AG04449 (cell line): ENCODE measurements at regions not wholly inside any gene's neighbourhood (a gene's known extent, or its start where the extent isn't known, plus 50 kb on each side); places are given as distances from the start of the nearest gene placed in this dataset.
A peak's percentile ranks its signal among the peaks of the same experiment; 100 is the strongest.

Source experiments
- CTCF ChIA-PET: fragments of 350-600 bp; formaldehyde crosslinking; extraction: SDS; loops from one replicate; lab custom pipeline; 2021; ENCODE audit warnings: antibody characterized with exemption; lab: Yijun Ruan, JAX
- POLR2A ChIA-PET: fragments of 400-600, 350-600 bp; formaldehyde crosslinking; extraction: SDS; loops from one replicate; lab custom pipeline; 2020; ENCODE audit warnings: antibody characterized with exemption, inconsistent platforms; lab: Yijun Ruan, JAX
- DNase-seq: peaks from one replicate; pipeline ENCODE4 v3.0.0-alpha.2; 2010; ENCODE audit warnings: low read depth, low spot score
- H3K4me3 ChIP-seq: 2 replicates; pipeline ENCODE4 v1.5.1; 2011; ENCODE audit warnings: low read depth, mild to moderate bottlenecking, control low read depth, low read length
- TF ChIP-seq, protein P1 (sequence below): IDR thresholded peaks from one replicate; pipeline ENCODE4 v1.5.1; 2011; ENCODE audit warnings: mild to moderate bottlenecking, moderate library complexity, low read length, control low read depth, inconsistent platforms; ENCODE audit not compliant: insufficient read depth; ENCODE audit errors: missing control alignments

DNA sequence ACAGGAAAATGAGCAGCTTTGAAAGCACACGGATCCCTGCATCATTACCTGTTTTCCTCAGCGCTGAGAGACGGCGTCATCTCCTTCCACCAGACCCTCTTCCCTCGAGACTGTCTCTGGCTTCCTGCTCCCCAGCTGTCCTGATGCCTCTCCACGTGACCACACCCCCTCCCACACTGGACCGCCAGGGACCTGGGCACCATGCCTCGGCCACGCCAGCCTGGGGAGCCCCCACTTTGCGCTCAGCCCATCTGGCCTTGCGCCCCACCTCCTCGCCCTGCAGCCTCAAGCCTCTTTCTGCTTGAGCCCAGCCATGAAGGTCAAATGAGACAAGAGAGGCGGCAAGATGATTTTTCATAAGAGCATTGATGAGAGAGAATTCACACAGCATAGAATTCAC is 66.0 kb upstream of the ACKR3 start:
- DNase-seq: no peak
- CTCF ChIA-PET: interaction anchor here (1.0 kb wide), 1 partner anchor 9 kb away, joined by 3 read pairs; no protein-coding TSS in a partner anchor
- POLR2A ChIA-PET: no interaction called here

DNA sequence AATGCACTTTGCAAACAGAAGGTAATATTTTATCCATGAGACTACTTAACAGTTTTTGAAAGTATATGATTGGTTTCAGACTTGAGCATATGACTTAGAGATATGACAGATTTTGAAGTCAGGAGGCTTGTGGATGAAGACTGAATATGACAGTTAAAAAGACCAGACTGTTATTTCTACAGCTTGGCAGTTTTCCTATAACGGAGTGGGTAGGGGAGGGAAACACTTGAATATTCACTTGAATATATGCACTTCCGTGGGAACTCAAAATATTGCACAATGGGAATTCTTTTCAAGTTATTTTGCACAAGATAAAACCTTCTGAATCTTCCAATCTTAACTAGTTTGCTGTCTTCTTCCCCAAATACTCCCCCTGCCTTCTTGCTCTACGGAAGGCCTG is 64.6 kb upstream of the ACKR3 start:
- no peak overlapping the region for H3K4me3 ChIP-seq
- DNase-seq: no peak
- ChIA-PET POLR2A (no interaction called here), CTCF (no interaction called here)
- TF ChIP-seq, protein P1, sequence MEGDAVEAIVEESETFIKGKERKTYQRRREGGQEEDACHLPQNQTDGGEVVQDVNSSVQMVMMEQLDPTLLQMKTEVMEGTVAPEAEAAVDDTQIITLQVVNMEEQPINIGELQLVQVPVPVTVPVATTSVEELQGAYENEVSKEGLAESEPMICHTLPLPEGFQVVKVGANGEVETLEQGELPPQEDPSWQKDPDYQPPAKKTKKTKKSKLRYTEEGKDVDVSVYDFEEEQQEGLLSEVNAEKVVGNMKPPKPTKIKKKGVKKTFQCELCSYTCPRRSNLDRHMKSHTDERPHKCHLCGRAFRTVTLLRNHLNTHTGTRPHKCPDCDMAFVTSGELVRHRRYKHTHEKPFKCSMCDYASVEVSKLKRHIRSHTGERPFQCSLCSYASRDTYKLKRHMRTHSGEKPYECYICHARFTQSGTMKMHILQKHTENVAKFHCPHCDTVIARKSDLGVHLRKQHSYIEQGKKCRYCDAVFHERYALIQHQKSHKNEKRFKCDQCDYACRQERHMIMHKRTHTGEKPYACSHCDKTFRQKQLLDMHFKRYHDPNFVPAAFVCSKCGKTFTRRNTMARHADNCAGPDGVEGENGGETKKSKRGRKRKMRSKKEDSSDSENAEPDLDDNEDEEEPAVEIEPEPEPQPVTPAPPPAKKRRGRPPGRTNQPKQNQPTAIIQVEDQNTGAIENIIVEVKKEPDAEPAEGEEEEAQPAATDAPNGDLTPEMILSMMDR: no peak

More for the DNA sequence above, 66.0 kb upstream of the ACKR3 start:
- H3K4me3 ChIP-seq: no peak overlapping the region
- TF ChIP-seq, protein P1: no peak

GRCh38 chr2:236505648-236506047 is 64.0 kb upstream of the ACKR3 start:
- TF ChIP-seq, protein P1: no peak
- ChIA-PET POLR2A (no interaction called here), CTCF (no interaction called here)
- DNase-seq: no peak
- no peak overlapping the region for H3K4me3 ChIP-seq

DNA sequence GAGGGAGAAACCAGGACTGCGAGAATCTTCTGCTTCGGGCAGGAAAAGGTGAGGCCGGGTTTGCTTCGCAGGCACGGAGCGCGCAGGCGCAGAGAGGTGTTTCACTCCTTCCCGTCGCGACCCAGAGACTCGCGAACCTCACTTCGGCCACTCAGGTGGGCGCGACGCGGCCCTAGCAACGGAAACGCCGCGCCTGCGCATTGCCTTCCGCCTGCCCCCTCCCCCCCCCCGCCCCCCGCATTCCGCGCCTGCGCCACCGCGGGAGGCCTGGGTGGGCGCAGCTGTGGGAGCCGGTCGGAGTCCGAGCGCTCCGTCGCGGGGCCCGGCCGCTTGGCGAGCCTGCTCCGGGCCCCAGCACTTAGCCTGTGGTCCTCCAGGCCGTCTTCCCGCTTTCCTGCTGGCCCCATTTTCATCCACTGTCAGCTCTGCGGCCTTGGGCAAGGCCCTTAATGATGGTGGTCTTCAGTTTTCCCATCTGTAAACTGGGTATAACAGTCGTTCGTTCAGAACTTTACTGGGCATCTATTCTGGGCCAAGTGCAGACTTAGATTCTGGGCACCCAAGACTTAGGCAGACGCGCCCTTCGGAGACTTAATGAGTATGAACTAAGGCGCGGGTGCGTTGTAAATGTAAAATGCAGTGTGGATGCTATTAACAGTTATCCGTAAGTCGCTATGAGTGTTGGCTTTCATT is 62.1 kb upstream of the ACKR3 start:
- DNase-seq: no peak
- POLR2A ChIA-PET: no interaction called here
- CTCF ChIA-PET: interaction anchor here (2.7 kb wide), 1 partner anchor 520 kb away, joined by 8 read pairs; no protein-coding TSS in a partner anchor
- TF ChIP-seq, protein P1: no peak
- peak overlapping the region; percentile 42 for H3K4me3 ChIP-seq

GRCh38 chr2:236508466-236508865 is 61.2 kb upstream of the ACKR3 start:
- POLR2A ChIA-PET: no interaction called here
- H3K4me3 ChIP-seq: no peak overlapping the region
- CTCF ChIA-PET: interaction anchor here (1.0 to 2.7 kb wide), 2 partner anchors 519 to 551 kb away, joined by 4 to 8 read pairs; no protein-coding TSS in a partner anchor
- TF ChIP-seq, protein P1: no peak
- DNase-seq: no peak

- POLR2A ChIA-PET: no interaction called here
- DNase-seq: no peak
- no peak overlapping the region for H3K4me3 ChIP-seq
- TF ChIP-seq, protein P1: no peak
- CTCF ChIA-PET: interaction anchor here (0.7 to 5.8 kb wide), 5 partner anchors 10 to 563 kb away, joined by 3 to 102 read pairs (median 3); no protein-coding TSS in a partner anchor
Measured at GRCh38 chr2:236510034-236510433, 59.6 kb upstream of the ACKR3 start.
